Fibroblast of lung (primary cell): ENCODE measurements at regions not wholly inside any gene's neighbourhood (a gene's known extent, or its start where the extent isn't known, plus 50 kb on each side); places are given as distances from the start of the nearest gene placed in this dataset.

Experiments used
- DNase-seq, 2 donors: peaks; one replicate each; pipeline versions ENCODE4 v3.0.0 to v3.0.0-alpha.2; 2010; ENCODE audit warnings: low read depth in 2 of 2
- H2AFZ ChIP-seq: 2 replicates; pipeline ENCODE4 v1.5.1; 2012; ENCODE audit warnings: low read length, control low read depth, inconsistent platforms
- H3K27ac ChIP-seq: 2 replicates; pipeline ENCODE4 v1.5.1; 2011; ENCODE audit warnings: low read length, control low read depth; ENCODE audit not compliant: insufficient read depth
- H3K27me3 ChIP-seq: 2 replicates; pipeline ENCODE4 v1.5.1; 2011; ENCODE audit warnings: mild to moderate bottlenecking, low read length; ENCODE audit not compliant: control insufficient read depth, insufficient read depth
- H3K36me3 ChIP-seq: 2 replicates; pipeline ENCODE4 v1.5.1; 2011; ENCODE audit warnings: low read length; ENCODE audit not compliant: control insufficient read depth, insufficient read depth
- H3K4me1 ChIP-seq: 2 replicates; pipeline ENCODE4 v1.5.1; 2011; ENCODE audit warnings: low read length; ENCODE audit not compliant: control insufficient read depth, insufficient read depth; ENCODE audit errors: extremely low read depth
- H3K4me2 ChIP-seq: 2 replicates; pipeline ENCODE4 v1.5.1; 2011; ENCODE audit warnings: low read length, control low read depth; ENCODE audit not compliant: insufficient read depth; ENCODE audit errors: extremely low read depth
- H3K4me3 ChIP-seq, 4 experiments: fragments of 200-600 bp in 1 of 4; sonication (generic) in 1 of 4; replicated peaks in 1 of 4; 2 replicates each; pipeline ENCODE4 v1.5.1; 2011 to 2016; ENCODE audit warnings: low read length in 4 of 4, low read depth in 3 of 4, mild to moderate bottlenecking in 3 of 4, control low read depth in 2 of 4, inconsistent platforms in 1 of 4, mixed read lengths in 1 of 4; ENCODE audit not compliant: insufficient read depth in 1 of 4; ENCODE audit errors: control extremely low read depth in 1 of 4
- H3K79me2 ChIP-seq: 2 replicates; pipeline ENCODE4 v1.5.1; 2012; ENCODE audit warnings: mild to moderate bottlenecking, low read length, inconsistent platforms; ENCODE audit not compliant: control insufficient read depth, insufficient read depth
- H3K9ac ChIP-seq: 2 replicates; pipeline ENCODE4 v1.5.1; 2011; ENCODE audit warnings: mild to moderate bottlenecking, low read length, control low read depth; ENCODE audit not compliant: insufficient read depth
- H3K9me3 ChIP-seq: 2 replicates; pipeline ENCODE4 v1.5.1; 2012; ENCODE audit warnings: low read depth, low read length; ENCODE audit not compliant: control insufficient read depth, insufficient read depth
- H4K20me1 ChIP-seq: 2 replicates; pipeline ENCODE4 v1.5.1; 2011; ENCODE audit warnings: low read length; ENCODE audit not compliant: control insufficient read depth, insufficient read depth; ENCODE audit errors: extremely low read depth
- EZH2 ChIP-seq: IDR thresholded peaks from 2 replicates; pipeline ENCODE4 v1.5.1; 2012; ENCODE audit warnings: low read length, control low read depth, mild to moderate bottlenecking; ENCODE audit errors: missing control alignments
- TF ChIP-seq, protein P1 (sequence below), 2 donors: IDR thresholded peaks in 1 of 2; conservative IDR thresholded peaks in 1 of 2; 1 replicate in 1 of 2; 2 replicates in 1 of 2; pipeline ENCODE4 v1.5.1; 2011 to 2012; ENCODE audit warnings: low read length in 2 of 2, control low read depth in 1 of 2, inconsistent platforms in 1 of 2, low read depth in 1 of 2, mild to moderate bottlenecking in 1 of 2

DNA sequence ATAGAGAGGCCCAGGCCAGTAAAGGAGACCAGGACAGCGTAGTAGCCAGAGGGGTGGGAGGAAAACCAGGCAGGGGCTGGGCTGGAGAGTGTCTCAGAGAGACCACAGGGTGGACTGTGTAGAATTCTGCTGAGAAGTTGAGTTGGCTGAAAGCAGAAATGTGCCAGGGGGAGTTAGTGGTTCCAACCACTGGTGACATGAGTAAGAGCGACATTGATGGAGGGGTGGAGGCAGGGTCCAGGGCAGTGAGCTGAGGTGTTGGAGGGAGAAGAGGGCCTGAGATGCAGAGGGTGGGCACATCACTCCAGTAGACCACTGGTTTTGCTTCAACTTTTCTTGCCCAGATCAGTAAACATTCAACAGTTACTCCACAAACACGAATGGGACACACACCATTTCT, 106.5 kb downstream of the ASB7 start:
- Histone ChIP-seq H3K9ac (no peak overlapping the region), H3K4me2 (no peak overlapping the region), H3K27me3 (no peaks in the 10 kb centered on the region), H3K9me3 (no peaks in the 10 kb centered on the region), H3K27ac (no peak overlapping the region), H3K79me2 (no peaks in the 10 kb centered on the region), H3K4me3 (no peak overlapping the region), H3K4me1 (peaks cover 3% of the 10 kb centered on the region), H4K20me1 (no peaks in the 10 kb centered on the region), H3K36me3 (no peaks in the 10 kb centered on the region), H2AFZ (no peak overlapping the region)
- TF ChIP-seq EZH2 = no peak
- TF ChIP-seq, protein P1, sequence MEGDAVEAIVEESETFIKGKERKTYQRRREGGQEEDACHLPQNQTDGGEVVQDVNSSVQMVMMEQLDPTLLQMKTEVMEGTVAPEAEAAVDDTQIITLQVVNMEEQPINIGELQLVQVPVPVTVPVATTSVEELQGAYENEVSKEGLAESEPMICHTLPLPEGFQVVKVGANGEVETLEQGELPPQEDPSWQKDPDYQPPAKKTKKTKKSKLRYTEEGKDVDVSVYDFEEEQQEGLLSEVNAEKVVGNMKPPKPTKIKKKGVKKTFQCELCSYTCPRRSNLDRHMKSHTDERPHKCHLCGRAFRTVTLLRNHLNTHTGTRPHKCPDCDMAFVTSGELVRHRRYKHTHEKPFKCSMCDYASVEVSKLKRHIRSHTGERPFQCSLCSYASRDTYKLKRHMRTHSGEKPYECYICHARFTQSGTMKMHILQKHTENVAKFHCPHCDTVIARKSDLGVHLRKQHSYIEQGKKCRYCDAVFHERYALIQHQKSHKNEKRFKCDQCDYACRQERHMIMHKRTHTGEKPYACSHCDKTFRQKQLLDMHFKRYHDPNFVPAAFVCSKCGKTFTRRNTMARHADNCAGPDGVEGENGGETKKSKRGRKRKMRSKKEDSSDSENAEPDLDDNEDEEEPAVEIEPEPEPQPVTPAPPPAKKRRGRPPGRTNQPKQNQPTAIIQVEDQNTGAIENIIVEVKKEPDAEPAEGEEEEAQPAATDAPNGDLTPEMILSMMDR (conservative IDR thresholded peaks at IDR 0.05 in 1 of 2, IDR thresholded peaks at IDR 0.05 in 1 of 2; ENCODE audit: low read depth in 1 of 2, low read length in 2 of 2) = no peak
- DNase-seq = no peak

DNA sequence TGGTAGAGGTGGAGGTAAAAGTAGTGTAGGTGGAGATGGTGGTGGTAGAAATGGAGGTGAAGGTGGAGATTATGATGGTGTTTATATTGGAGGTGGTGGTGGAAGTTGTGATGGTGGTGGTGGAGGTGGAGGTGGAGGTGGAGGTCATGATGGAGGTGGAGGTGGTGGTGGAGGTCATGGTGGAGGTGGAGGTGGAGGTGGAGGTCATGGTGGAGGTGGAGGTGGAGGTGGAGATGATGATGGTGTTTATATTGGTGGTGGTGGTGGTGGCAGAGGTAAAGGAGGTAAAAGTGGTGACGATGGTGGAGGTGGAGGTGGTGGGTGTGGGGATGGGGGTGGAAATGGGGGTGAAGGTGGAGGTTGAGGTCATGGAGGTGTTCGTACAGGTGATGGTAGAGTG, 107.8 kb downstream of the ASB7 start:
- no peak for TF ChIP-seq EZH2
- H3K27me3 ChIP-seq = no peaks in the 10 kb centered on the region
- no peaks in the 10 kb centered on the region for H4K20me1 ChIP-seq
- H2AFZ ChIP-seq = no peak overlapping the region
- no peaks in the 10 kb centered on the region for H3K4me1 ChIP-seq
- no peak overlapping the region for H3K27ac ChIP-seq
- H3K79me2 ChIP-seq = no peaks in the 10 kb centered on the region
- no peaks in the 10 kb centered on the region for H3K9me3 ChIP-seq
- H3K4me3 ChIP-seq = no peak overlapping the region
- no peak for DNase-seq
- no peak overlapping the region for H3K4me2 ChIP-seq
- H3K36me3 ChIP-seq = no peaks in the 10 kb centered on the region
- H3K9ac ChIP-seq = no peak overlapping the region

DNA sequence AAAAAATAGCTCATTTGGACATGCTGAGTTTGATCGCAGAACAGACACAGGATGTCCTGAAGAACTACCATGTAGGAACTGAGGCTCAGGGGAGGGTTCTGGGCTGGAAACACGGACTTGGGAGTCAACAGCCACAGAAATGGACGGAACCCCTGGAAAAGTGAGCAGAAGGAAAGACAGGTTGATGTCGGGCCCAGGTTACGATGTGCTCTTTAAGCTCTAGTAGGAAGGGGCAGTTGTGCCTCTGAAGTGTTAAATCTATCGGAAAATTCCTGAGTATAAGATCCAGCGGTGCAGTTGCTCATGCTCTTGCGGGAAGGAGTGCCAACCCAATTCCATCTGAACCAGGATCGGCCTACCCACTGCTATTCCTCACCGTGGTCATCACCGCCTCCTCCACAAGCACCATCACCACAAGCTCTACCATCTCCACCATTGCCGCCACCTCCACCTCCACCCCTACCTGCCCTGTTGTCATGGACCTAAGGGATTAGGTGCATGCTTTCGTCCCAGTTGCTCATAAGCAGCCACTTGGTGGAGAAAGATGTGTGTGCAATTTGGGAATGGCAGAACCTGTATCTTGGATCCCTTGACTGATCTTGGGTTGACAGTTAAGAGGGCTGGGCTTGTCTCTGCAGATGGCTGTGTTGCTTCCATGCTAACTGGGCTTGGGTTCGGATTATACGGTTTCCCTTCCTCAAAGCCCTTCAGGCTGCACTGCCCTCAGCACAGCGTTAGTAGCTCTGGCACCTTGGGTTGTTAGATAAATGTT, 108.5 kb downstream of the ASB7 start:
- Histone ChIP-seq H2AFZ (no peak overlapping the region), H3K4me2 (no peak overlapping the region), H3K27me3 (no peaks in the 10 kb centered on the region), H3K4me3 (no peak overlapping the region), H3K79me2 (no peaks in the 10 kb centered on the region), H4K20me1 (no peaks in the 10 kb centered on the region), H3K4me1 (no peaks in the 10 kb centered on the region), H3K36me3 (no peaks in the 10 kb centered on the region), H3K9me3 (no peaks in the 10 kb centered on the region), H3K27ac (no peak overlapping the region), H3K9ac (no peak overlapping the region)
- no peak for DNase-seq
- no peak for TF ChIP-seq EZH2
- TF ChIP-seq, protein P1 (conservative IDR thresholded peaks at IDR 0.05 in 1 of 2, IDR thresholded peaks at IDR 0.05 in 1 of 2; ENCODE audit: low read depth in 1 of 2, low read length in 2 of 2) = no peak
